ENCODE measurements at regions not wholly inside any gene's neighbourhood (a gene's known extent, or its start where the extent isn't known, plus 50 kb on each side); places are given as distances from the start of the nearest gene placed in this dataset.
"Not testable (repeated sequence)": the region's sequence is repeated elsewhere in the genome, so short reads cannot be mapped to it uniquely, and the experiment has no call there.

DNA sequence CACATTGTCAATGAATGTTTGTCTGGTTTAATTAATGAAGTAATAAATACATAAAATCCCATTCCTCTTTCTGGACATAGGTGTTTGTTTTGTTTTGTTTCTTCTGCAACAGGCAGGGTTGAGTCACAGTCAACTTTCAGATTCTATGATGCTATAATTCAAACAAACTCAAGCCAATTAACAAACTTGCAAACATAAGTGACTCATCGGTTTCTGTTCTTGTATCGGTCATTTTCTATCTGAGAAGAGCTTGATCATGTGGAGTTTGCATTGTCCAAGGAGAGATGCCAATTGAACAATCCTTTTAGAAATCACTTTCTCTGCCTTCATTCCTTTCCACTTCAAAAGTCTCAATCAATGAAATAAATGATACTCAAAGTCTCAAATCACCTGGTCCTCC, 294.2 kb upstream of the C16orf82 start:
- DNase-seq (ENCODE audit: low read depth in 3 of 3): no peak

DNA sequence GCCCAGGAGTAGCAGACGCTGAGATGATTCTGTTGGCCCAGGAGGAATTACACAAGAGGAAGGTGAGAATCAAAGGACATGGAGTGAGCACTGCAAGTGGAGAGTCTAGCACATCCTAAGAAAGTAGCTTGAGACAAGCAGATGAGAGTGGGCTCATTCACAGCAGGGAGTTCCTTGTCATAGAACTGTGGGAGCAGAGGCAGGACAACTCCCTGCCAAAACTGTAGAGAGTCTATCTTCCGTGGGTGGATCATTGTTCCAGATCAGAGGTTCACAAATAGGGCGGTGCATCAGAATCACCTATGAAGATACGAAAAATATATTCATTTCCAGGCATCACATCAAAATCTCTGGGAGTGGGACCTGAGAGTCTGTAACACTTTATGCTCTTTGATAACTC, 288.9 kb upstream of the C16orf82 start:
- DNase-seq (ENCODE audit: low read depth in 3 of 3): no peak

DNA sequence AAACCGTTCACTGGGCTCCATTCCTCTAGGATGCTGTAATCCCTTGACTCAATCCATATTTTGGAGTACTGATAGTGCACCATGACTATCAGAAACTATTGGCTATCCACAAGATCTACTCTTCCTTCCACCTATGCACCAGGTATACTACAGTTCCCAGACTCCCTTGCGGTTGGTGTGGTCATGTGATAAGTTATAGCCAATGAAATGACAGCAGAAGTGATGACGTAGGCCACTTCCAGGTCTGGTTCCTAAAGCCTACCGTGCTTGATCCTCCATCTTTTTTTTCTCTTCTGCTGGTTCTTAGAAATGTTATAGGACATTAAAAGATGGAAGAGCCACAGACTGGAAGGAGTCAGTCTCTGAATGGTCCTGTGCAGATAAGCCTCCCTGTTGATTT, 278.8 kb upstream of the C16orf82 start:
- DNase-seq (ENCODE audit: low read depth in 3 of 3): no peak

DNA sequence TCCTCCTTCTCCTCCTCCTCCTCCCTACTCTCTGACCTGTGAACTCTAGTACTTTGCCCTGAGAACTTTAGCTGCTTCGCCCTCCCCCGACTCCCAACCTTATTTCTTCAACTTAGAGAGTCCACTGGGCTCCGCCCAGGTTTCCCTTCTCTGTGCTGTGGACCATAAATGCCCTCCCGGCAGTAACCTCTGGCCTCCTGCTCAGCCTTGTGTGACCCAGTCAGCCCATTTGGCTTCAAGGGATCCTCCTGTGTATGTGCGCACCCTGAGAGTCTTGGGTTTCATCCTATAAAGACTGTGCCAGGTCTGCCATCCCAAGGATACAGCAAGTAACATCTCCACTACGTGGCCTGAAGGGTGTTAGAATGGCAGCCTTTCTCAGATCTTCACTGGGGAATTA, 275.6 kb upstream of the C16orf82 start:
- no peak for DNase-seq (ENCODE audit: low read depth in 3 of 3)

DNA sequence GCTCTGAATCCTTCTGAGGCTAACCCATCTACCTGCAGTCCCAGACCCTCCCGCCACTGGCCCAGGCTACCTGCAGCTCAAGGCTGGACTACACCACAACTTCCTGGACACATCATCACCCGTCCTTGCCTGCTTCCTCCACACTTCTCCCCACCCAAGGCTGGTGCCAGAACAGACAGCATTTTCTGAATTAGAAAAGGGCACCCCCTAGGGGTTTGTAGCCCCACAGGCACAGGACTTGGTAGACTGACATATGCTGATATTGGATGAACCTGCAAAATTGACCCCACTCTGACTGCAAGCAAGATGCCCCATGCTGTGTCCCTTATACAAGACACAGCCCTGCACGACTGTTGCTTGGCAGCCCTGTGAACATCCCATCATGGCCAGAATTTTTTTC, 271.5 kb upstream of the C16orf82 start:
- no peak for DNase-seq (ENCODE audit: low read depth in 3 of 3)

DNA sequence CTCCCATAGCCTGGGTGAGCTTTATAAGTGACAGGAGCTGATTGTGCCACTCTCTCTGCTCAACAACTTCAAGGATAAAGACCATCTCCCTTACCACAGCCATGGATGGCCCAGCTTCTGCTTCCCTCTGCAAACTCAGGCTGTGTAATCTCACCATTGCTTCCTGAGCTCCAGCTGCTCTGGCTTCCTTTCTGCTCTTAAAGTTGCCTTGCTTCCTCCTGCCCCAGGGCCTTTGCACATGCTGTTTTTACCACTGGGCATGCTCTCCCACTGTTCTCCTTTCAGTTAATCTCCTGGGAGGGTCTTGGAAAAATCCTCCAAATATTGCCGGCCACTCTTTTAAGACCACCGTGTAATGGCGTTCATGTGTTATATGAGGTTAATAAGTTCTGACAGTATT, 265.1 kb upstream of the C16orf82 start:
- no peak for DNase-seq (ENCODE audit: low read depth in 3 of 3)

DNA sequence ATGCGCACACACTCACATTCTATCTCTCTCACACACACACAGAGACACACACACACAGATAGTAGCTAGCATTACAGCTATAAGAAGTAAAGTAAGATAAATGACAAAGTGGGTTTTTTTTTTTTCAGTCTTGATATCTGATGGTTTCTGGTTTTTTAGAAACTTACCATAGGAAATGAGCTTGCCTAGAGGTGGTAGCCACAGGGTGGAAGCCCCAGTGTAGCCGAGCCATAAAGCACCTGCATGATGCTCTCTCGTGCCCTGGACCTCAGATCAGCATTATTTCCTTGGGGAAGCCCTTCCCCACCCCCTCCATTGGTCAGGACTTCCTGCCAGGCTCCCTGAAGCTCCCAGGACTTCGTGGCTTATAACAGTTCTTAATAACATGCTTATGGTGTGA, 264.3 kb upstream of the C16orf82 start:
- DNase-seq (ENCODE audit: low read depth in 3 of 3): no peak

DNA sequence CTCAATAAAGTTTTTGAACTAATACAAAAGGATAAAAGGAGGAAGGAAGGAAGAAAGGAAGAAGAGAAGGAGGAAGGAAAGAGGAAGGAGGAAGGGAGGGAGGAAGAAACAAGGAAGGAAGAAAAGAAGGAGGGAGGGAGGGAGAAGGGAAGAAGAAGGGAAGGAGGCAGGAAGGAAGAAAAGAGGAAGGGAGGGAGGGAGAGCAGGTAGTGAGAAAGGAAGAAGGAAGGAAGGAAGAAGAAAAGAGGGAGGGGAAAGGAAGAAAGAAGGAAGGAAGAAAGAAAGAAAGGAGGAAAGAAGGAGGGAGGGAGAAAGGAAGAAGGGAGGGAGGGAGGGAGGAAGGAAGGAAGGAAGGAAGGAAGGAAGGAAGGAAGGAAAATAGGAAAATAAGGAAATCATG, 263.8 kb upstream of the C16orf82 start:
- DNase-seq (ENCODE audit: low read depth in 3 of 3): no peak

DNA sequence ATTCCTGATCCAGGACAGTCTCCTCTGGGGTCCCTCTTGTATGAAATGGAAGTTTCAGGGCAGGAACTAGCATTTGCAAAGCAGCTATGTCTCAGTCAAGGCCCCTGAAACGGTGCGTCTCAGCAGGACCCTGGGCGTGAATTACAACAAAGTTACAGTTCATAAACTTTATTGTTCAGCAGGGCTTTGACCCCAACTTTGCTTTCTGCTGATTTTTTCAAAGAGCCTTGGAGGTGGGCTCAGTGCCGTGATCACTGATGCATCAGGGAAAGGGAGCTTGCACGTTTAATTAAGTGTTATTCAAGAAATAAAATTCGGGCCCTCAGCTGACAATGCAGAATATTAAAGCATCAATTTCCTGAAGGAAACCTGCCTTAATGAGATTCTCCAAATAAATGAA, 260.1 kb upstream of the C16orf82 start:
- DNase-seq (ENCODE audit: low read depth in 3 of 3): no peak

DNA sequence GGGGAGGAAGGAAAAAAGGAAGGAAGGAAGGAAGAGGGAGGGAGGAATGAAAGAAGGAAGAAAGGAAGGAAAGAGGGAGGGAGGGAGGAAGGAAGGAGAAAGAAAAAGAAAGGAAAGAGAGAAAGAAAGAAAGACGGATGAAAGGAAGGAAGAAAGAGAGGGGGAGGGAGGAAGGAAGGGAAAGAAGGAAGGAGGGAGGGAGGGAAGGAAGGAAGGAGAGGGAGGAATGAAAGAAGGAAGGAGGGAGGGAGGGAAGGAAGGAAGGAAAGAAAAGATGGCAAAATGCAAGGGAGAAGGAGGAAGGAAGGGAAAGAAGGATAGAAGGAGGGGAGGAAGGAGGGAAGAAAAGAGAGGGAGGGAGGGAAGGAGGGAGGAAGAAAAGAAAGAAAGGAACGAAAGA, 257.3 kb upstream of the C16orf82 start:
- no peak for DNase-seq (ENCODE audit: low read depth in 3 of 3)

DNA sequence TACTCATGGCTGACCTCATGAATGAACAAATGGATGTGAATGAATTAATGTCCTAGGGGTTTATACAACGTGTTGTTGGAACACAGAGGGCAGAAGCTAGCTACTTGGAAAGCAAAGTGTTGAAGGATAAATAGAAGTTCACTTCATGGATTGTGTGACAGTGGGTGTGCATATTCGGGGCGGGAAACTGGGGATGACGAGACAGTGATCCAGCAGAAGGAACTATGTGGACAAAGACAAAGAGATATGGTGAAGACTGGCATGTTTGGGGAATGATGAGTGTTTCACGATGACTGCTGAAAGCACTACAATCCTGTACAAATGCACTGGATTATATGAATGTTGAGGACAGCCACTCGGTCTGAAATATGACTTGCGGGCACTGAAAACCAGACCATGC, 250.5 kb upstream of the C16orf82 start:
- DNase-seq (ENCODE audit: low read depth in 3 of 3): no peak

DNA sequence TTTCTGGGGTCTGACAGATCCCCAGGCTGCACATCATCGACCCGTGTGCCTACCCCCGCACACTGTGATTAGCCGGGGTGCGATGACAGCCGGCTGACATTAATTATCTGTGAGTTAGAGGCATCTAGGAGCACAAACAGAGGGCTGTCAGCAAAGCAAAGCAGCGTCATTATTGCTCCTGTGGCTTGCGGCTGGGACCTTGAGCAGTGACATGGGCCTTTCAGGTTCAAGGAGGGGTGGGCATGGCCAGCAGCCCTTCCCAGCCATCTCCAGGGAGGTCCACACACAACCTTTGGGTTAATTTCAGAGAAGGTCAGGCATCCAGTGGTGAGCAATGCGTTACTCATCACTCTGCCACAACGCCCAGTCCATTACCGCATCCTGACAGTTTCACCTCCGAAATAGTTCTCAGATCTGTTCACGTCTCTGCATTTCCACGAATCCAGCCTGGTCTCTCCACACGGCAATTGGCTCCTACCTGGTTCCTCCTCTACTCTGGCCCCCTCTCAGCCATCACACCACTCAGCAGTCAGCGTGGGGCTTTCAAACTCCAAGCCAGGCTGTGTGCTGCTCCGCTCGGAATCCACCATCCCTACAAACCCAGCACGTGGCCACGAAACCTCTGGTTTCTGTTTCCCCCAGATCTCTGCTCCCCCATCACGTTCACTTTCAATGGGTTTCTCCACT, 249.7 kb upstream of the C16orf82 start:
- DNase-seq (ENCODE audit: low read depth in 3 of 3): no peak

DNA sequence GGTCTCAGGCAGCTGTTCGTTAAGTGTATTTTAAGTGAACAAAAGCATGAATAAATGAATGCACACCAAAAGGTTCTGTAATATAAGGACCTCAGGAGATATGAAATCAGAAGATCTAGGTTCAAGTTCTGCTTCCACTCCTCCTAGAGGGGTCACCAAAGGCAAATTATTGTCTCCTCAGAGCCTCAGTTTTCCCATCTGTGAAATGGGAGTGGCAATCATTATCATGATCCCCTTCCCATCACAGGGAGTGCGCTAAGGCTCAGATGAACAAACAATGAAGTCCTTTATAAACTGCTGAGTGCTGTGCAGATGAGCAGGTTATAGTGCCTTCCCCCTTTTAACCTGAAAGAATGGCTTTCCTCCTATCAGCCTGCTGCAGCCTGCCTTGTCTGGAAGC, 248.3 kb upstream of the C16orf82 start:
- no peak for DNase-seq (ENCODE audit: low read depth in 3 of 3)

DNA sequence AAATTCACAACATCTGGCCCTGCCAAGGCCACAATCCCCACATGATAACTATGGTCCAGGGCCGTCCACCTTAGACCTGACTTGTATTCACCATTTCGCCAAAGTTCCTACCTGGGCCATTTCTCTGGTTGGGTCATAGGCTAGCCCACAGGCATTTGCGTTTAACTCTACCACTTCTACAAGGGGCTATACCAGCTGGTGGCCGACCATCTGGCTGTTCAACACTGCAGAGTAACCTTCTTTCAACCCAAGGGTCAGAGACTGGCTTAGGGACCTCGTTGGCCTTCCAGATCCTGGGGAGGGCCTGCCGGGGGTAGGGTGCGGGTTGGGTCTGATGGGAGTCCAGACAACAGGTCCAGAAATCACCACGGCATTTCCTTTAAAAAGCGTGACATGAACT, 242.3 kb upstream of the C16orf82 start:
- DNase-seq (ENCODE audit: low read depth in 3 of 3): no peak

DNA sequence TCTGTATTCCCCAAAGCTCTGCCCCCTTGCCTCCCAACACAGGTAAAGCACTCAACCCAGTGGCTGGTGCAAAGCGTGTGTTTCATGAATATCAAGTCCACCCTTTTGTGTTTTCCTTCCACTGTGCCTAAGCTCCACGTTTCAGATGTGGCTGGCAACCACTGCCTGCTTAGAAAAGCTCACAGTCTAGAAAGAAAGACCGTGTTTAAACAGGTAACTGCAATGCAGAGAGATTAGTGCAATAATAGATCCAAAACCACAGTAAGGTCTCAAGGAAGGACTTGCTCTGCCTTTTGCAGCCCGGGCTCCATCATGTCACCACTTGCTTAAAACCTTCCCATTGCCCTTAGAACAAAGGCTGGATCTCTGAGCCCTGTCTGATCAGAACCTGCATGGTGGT, 240.2 kb upstream of the C16orf82 start:
- DNase-seq (ENCODE audit: low read depth in 3 of 3): no peak

DNA sequence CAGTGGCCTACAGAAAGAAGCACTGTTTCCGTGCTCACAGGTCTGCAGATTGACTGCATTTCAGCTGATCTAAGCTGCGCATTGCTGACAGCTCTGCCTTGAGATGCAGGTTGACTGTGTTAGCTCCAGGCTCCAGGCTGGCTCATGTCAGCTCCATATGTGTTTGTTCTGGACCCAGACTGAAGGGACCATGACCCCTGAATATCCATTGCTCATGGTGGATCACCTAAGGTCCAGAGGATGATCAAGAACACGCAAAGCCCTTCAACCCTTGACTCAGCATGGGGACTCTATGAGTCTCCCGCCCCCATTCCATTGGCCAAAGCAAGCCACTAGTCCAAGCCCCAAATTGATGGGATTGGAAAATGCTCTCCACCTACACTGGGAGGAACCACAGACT, 239.3 kb upstream of the C16orf82 start:
- no peak for DNase-seq (ENCODE audit: low read depth in 3 of 3)

DNA sequence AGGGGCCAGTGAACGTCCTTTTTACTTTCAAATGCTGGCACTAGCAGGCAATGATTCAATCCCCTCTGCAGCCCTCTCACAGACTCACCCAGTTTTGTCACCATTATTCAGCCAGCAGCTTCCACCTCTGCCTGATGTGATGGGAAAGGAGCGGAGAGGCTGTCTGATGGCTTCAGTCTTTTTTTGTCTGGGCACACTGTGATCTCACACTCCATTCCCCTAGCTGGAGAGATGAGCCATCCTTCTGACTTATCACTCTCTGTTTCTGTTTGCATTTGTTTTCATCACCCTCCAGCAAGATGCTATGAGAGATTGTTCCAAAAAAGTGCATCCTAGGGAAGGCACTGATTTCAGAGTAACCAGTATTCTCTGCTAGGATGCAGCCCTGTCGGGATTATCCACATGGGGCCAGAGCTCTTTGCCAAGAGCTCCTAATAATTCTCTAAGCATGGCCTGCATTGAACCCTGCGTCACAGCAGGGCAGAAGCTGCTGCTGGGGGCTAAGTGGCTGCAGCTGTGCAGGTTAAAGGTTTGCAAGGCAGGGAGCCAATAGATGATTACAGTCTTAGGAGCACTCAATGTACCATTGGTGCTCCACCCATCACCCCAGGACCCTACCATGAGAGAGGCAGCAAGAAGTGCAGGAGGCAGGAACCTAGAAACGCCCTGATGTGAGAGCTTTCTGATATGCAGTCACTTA, 236.1 kb upstream of the C16orf82 start:
- no peak for DNase-seq (ENCODE audit: low read depth in 3 of 3)

DNA sequence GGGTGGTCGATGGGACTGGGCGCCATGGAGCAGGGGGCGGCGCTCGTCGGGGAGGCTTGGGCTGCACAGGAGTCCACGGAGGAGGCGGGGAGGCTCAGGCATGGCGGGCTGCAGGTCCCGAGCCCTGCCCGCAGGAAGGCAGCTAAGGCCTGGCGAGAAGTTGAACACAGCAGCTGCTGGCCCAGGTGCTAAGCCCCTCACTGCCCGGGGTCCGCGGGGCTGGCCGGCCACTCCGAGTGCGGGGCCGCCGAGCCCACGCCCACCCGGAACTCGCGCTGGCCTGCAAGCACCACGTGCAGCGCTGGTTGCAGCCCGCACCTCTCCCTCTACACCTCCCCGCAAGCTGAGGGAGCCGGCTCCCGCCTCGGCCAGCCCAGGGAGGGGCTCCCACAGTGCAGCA, 230.6 kb upstream of the C16orf82 start:
- DNase-seq (ENCODE audit: low read depth in 3 of 3): not testable (repeated sequence)

DNA sequence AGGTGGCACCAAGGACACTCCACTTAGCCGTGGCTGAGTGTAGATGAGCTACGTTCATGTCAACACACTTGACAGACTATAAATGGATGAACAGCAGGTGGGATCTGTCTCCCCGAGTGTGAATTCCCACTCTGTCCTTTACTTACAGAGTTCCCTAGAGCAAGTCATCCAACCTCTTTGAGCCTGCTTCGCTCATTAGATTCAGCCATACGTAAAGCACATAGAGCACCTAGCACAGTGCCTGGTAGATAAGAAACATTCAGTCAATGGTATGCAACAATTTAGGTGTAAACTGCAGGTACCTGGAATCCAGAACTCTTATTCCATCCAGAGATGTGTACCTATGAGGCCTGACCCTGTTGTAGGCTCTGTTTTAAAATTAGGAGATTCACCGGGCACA, 227.8 kb upstream of the C16orf82 start:
- DNase-seq (ENCODE audit: low read depth in 3 of 3): no peak

DNA sequence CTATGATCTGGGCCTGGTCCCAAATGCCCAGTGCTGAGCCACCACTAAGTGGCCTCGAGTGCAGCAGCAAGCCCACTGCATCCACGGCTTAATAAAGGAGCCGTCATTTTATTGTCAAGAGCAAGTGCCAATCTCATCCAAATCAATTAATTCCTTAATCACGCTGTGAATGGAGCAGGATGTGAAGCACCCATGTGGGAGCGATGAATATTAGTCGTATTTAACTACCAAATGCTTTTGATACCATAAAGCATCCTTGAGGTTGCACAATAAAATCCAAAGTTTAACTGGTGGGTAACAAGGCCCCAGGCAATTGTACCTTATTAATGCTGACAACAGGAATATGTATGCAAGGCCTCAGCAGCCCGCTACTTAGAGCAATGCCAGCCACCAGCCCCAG, 226.0 kb upstream of the C16orf82 start:
- DNase-seq (ENCODE audit: low read depth in 3 of 3): no peak

DNA sequence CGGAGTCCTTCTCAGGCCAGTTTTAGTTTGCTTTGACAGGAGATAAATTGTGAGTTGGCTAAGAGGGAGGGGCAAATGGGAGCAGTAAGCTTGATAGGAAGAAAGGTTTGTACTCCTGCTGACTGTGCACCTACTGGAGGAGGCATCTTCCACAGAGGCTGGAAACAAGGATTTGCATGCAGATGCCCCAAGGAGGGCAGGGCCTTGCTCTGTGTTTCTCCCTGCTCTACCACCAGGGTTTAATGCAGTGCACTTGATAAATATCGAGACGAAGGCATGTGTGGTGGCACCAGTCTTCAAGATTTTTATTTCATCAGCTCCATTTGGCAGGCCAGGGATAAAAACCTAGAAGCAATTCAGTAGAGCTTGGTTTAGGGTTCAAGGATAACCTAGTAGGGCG, 210.5 kb upstream of the C16orf82 start:
- DNase-seq (ENCODE audit: low read depth in 3 of 3): no peak

DNA sequence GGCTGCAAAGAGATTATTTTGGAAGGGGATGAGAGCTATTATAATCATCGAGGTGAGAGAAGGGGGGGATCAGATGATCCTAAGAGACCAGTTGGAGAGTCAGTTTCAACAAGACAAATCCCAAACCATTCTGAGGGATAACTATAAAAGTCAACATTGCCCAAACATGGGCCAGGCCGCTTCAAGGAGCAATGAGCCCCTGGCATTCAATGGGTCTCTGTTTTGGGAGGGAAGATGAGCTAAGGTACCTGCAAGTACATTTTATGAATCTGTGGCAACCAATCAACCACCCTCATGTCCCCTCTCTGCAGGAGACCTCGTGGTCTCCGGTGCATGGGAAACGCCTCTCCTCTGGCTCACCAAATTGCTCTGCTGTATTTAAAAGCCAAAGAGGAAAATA, 209.9 kb upstream of the C16orf82 start:
- no peak for DNase-seq (ENCODE audit: low read depth in 3 of 3)

DNA sequence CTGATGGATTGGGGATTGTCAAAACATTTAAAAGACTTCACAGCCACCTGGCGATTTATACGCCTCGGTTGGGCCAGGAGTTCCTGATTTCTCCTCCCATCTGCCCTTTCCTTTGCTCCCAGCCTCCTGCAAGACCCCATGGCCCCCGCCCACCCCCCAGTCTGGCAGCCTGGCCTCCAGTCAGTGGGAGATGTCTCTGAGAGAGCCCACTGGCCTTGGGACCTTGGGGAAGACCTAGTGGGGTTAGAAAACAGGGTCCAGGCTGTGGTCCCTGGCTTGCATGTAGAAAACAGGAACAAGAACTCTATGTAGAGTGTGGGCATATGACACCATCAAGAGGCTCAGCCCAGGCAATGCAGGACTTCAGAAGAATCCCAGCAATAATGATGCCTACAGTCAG, 209.4 kb upstream of the C16orf82 start:
- no peak for DNase-seq (ENCODE audit: low read depth in 3 of 3)

DNA sequence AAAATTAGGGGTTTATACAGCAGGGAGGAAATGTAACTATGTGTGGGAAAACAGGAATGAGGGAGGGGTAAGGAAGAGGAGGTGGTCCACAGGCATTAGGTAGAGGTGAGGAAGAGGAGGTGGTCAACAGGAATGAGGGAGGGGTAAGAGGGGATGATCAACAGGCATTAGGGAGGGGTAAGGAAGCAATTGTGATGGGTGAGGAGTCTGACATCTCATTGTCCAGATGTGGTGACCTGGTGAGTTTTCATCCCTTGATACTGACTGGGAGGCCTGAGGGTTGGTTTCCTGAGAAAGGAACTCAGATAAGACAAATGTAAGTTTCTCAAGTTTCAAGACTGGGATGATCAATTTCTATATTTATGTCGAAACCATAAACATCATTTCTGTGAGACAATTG, 206.2 kb upstream of the C16orf82 start:
- no peak for DNase-seq (ENCODE audit: low read depth in 3 of 3)
